Loucy (cell line): ENCODE measurements at regions not wholly inside any gene's neighbourhood (a gene's known extent, or its start where the extent isn't known, plus 50 kb on each side); places are given as distances from the start of the nearest gene placed in this dataset.
"Not testable (repeated sequence)": the region's sequence is repeated elsewhere in the genome, so short reads cannot be mapped to it uniquely, and the experiment has no call there.

Source experiments
- CTCF ChIP-seq: fragments of 200-600 bp; sonication (generic); conservative IDR thresholded peaks from 2 replicates; pipeline ENCODE4 v1.5.1; 2014; ENCODE audit warnings: mild to moderate bottlenecking, antibody characterized with exemption, low read length
- EZH2phosphoT487 ChIP-seq: fragments of 200-600 bp; IDR thresholded peaks from 2 replicates; pipeline ENCODE4 v1.6.1; 2018; ENCODE audit warnings: antibody characterized with exemption, mild to moderate bottlenecking, moderate library complexity, borderline replicate concordance

- not testable (repeated sequence) for TF ChIP-seq CTCF, EZH2phosphoT487
Measured at GRCh38 chr6:4357660-4358152, 222.3 kb upstream of the ECI2 start.
